OCI-M1 (cell line): ENCODE measurements at regions not wholly inside any gene's neighbourhood (a gene's known extent, or its start where the extent isn't known, plus 50 kb on each side); places are given as distances from the start of the nearest gene placed in this dataset.

ENCODE experiments used
- DNase-seq: peaks from one replicate; lab custom pipeline; 2025; lab: John Stamatoyannopoulos, UW

- DNase-seq: no peak
Observed at GRCh38 chr2:165033402-165033801, 78.1 kb upstream of the SLC38A11 start.

DNA sequence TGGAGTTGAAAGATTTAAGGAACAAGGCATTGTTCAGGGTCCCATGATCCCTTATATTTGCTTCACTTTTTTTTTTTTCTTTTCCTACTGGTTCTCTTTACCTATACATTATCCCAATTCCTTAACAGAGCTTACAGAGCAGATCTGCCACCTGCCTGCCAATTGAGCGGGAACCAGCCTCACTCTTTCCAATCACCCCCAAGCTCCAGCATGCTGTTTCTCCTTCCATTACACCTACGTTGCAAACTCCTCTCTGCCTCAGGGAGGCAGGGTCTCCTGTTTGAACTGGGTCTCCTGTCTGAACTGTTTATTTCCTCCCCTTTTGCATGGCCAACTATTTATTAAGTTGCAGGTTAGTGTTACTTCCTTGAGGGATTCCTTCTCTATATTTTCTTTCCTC, 77.2 kb upstream of the SLC38A11 start:
- no peak for DNase-seq

- no peak for DNase-seq
Observed at GRCh38 chr2:165024199-165024598, 68.9 kb upstream of the SLC38A11 start.

- DNase-seq: no peak
Observed at GRCh38 chr2:165022781-165023180, 67.5 kb upstream of the SLC38A11 start.

DNA sequence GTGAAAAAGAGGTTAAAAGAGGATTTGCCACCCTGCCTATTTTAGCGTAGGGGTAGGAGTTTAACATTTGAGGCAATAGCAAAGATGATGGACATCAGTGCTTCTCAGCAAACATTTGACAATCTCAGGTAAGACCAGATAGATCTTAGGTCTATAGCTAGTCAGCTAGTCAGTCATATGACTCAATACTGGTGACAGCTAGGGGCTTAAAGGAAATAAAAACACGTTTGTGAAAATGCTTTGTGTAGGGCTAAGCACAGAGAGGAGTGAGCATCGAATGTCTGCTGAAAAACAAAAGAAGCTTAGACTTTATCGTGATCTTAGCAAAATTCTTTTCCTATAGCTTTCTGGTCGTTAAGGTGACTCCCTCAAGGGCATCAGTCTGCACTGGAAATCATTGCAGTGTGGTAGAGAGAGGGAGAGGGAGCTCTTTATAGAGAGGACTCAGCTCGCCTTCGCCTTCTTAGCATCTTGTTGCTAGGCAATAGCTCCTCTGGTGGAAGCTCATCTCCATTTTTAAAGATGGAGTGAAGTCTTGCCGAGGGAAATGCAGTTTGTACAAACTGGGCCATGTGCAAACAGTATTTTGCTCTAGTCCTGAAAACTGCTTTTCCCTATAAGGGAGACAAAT, 62.8 kb upstream of the SLC38A11 start:
- DNase-seq: no peak

DNA sequence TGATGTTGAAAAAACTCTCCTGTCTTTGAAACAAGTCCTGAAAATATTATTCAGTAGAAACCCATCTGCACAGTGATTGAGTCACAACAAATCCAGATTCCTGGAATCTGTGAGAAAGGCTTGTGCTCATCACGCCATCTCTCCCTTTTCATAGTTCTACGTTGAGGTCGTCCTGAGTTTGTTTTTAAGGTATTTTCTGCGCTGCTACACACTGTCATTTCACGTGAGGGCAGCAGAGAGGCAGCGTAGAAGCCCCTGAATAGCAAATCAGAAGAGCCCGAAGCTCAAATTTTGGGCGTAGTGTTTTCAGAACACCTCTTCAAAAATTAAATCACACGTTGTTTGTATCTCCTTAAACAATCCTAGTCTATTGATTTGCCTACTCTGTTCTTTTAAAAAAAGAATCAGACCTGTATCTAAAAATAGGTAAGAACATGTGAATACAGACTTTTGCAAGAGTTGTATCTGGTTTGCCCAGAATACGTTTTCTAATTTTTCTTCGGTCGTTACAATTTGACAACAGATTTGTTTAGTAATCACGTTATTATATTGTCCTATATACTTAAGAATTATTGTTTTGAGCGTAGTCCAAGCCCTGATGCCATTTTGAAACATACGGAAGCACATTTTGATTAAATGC, 61.6 kb upstream of the SLC38A11 start:
- peak; percentile 77 for DNase-seq

GRCh38 chr2:165015052-165015642, 59.8 kb upstream of the SLC38A11 start:
- peak; percentile 74 for DNase-seq

DNA sequence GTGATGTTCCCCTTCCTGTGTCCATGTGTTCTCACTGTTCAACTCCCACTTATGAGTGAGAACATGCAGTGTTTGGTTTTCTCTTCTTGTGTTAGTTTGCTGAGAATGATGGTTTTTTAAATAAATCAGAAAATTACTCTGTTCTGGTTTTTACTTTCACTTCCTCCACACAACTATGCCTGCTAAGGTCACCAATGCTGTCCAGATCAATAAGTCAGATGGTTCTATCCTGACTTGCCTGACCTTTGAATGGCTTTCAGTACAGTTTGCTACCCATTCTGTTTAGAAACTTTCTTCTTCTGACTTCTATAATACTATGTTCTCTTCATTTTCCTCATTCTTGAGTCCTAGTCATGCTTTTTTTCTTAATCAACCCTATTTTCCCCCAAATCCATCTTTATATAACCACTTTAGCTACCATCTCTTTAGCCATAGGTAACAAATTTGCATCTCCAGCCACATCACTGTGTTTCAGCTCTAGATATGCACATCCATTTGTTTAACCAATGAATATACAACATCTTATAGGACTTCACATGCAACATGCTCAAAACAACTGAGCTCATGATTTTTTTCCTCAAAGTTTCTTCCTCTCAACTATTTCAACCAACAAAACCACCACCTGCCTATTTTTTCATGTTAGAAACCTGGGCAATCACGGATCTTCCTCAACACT, 58.8 kb upstream of the SLC38A11 start:
- DNase-seq: no peak

GRCh38 chr2:165011199-165011598, 55.9 kb upstream of the SLC38A11 start:
- no peak for DNase-seq

GRCh38 chr2:165010556-165010955, 55.2 kb upstream of the SLC38A11 start:
- no peak for DNase-seq

- DNase-seq: no peak
Observed at GRCh38 chr2:165009466-165009865, 54.1 kb upstream of the SLC38A11 start.

- no peak for DNase-seq
Observed at GRCh38 chr2:165008730-165009315, 53.5 kb upstream of the SLC38A11 start.

- DNase-seq: no peak
Observed at GRCh38 chr2:165007161-165007744, 51.9 kb upstream of the SLC38A11 start.
